Vagina (tissue), 2 donors: ENCODE measurements at regions not wholly inside any gene's neighbourhood (a gene's known extent, or its start where the extent isn't known, plus 50 kb on each side); places are given as distances from the start of the nearest gene placed in this dataset.

ENCODE experiments used
- CTCF ChIP-seq, 3 experiments: fragments of 450-650 bp in 2 of 3; fragments of 200-600 bp in 1 of 3; sonication (generic) in 1 of 3; IDR thresholded peaks; one replicate each; pipeline ENCODE4 v1.5.1; 2017 to 2019; ENCODE audit warnings: antibody characterized with exemption in 3 of 3, mild to moderate bottlenecking in 2 of 3, moderate library complexity in 2 of 3
- POLR2A ChIP-seq, 2 donors: fragments of 450-650 bp; IDR thresholded peaks; one replicate each; pipeline ENCODE4 v1.6.1; 2017; ENCODE audit warnings: antibody characterized with exemption in 2 of 2, mild to moderate bottlenecking in 2 of 2, moderate library complexity in 2 of 2
- POLR2AphosphoS5 ChIP-seq, 2 donors: sonication (generic); formaldehyde crosslinking; IDR thresholded peaks; one replicate each; pipeline ENCODE4 v1.9.0; 2017; ENCODE audit warnings: antibody characterized with exemption in 2 of 2, mild to moderate bottlenecking in 2 of 2, low read depth in 1 of 2; ENCODE audit not compliant: insufficient read depth in 1 of 2

- TF ChIP-seq CTCF (IDR thresholded peaks at IDR 0.05) (no peak), POLR2A (IDR thresholded peaks at IDR 0.05) (no peak), POLR2AphosphoS5 (IDR thresholded peaks at IDR 0.05; ENCODE audit: insufficient read depth in 1 of 2, low read depth in 1 of 2) (no peak)
Measured at GRCh38 chr3:156762631-156763185, 63.4 kb upstream of the LEKR1 start.
